ENCODE measurements at regions not wholly inside any gene's neighbourhood (a gene's known extent, or its start where the extent isn't known, plus 50 kb on each side); places are given as distances from the start of the nearest gene placed in this dataset.

GRCh38 chrX:42386681-42387080, 391.3 kb downstream of the PPP1R2C start:
- DNase-seq = no peak
- H3K4me3 ChIP-seq = no peak overlapping the region
- H3K9me3 ChIP-seq = no peaks in the 10 kb centered on the region
- no peaks in the 10 kb centered on the region for H3K27me3 ChIP-seq
- no peaks in the 10 kb centered on the region for H3K36me3 ChIP-seq
- no peaks in the 10 kb centered on the region for H3K4me1 ChIP-seq
- TF ChIP-seq POLR2A (IDR thresholded peaks at IDR 0.05) (no peak), CTCF (IDR thresholded peaks at IDR 0.05) (no peak)
- no peak overlapping the region for H3K27ac ChIP-seq

GRCh38 chrX:42385730-42386129, 392.2 kb downstream of the PPP1R2C start:
- DNase-seq = no peak
- no peaks in the 10 kb centered on the region for H3K4me1 ChIP-seq
- H3K27ac ChIP-seq = no peak overlapping the region
- H3K36me3 ChIP-seq = no peaks in the 10 kb centered on the region
- H3K9me3 ChIP-seq = no peaks in the 10 kb centered on the region
- TF ChIP-seq POLR2A (IDR thresholded peaks at IDR 0.05) (no peak), CTCF (IDR thresholded peaks at IDR 0.05) (no peak)
- no peak overlapping the region for H3K4me3 ChIP-seq
- no peaks in the 10 kb centered on the region for H3K27me3 ChIP-seq

- Histone ChIP-seq H3K4me1 (no peaks in the 10 kb centered on the region), H3K27me3 (no peaks in the 10 kb centered on the region), H3K36me3 (no peaks in the 10 kb centered on the region), H3K27ac (no peak overlapping the region), H3K9me3 (no peaks in the 10 kb centered on the region), H3K4me3 (no peak overlapping the region)
- no peak for DNase-seq
- TF ChIP-seq POLR2A (IDR thresholded peaks at IDR 0.05) (no peak), CTCF (IDR thresholded peaks at IDR 0.05) (no peak)
Measured at GRCh38 chrX:42384956-42385355, 393.0 kb downstream of the PPP1R2C start.

GRCh38 chrX:42378857-42379256, 399.1 kb downstream of the PPP1R2C start:
- no peak for DNase-seq
- no peak overlapping the region for H3K4me3 ChIP-seq
- no peak overlapping the region for H3K27ac ChIP-seq
- no peaks in the 10 kb centered on the region for H3K27me3 ChIP-seq
- no peaks in the 10 kb centered on the region for H3K9me3 ChIP-seq
- H3K4me1 ChIP-seq = no peaks in the 10 kb centered on the region
- TF ChIP-seq CTCF (IDR thresholded peaks at IDR 0.05) (no peak), POLR2A (IDR thresholded peaks at IDR 0.05) (no peak)
- H3K36me3 ChIP-seq = no peaks in the 10 kb centered on the region

- H3K9me3 ChIP-seq = no peaks in the 10 kb centered on the region
- TF ChIP-seq CTCF (IDR thresholded peaks at IDR 0.05) (no peak), POLR2A (IDR thresholded peaks at IDR 0.05) (no peak)
- no peaks in the 10 kb centered on the region for H3K4me1 ChIP-seq
- no peaks in the 10 kb centered on the region for H3K36me3 ChIP-seq
- no peaks in the 10 kb centered on the region for H3K27me3 ChIP-seq
- DNase-seq = no peak
- H3K27ac ChIP-seq = no peak overlapping the region
- H3K4me3 ChIP-seq = no peak overlapping the region
Measured at GRCh38 chrX:42375086-42375485, 402.9 kb downstream of the PPP1R2C start.

- H3K27me3 ChIP-seq = no peaks in the 10 kb centered on the region
- H3K36me3 ChIP-seq = no peaks in the 10 kb centered on the region
- H3K4me1 ChIP-seq = no peaks in the 10 kb centered on the region
- no peak overlapping the region for H3K4me3 ChIP-seq
- no peak overlapping the region for H3K27ac ChIP-seq
- H3K9me3 ChIP-seq = no peaks in the 10 kb centered on the region
- TF ChIP-seq CTCF (IDR thresholded peaks at IDR 0.05) (no peak), POLR2A (IDR thresholded peaks at IDR 0.05) (no peak)
- no peak for DNase-seq
Measured at GRCh38 chrX:42366181-42366580, 411.8 kb downstream of the PPP1R2C start.

Data from Peyer's patch (tissue), 4 donors.